GM20000 (cell line): ENCODE measurements at regions not wholly inside any gene's neighbourhood (a gene's known extent, or its start where the extent isn't known, plus 50 kb on each side); places are given as distances from the start of the nearest gene placed in this dataset.

Experiments used
- DNase-seq: peaks from one replicate; pipeline ENCODE4 v3.0.0; 2012; ENCODE audit warnings: low spot score
- TF ChIP-seq, protein P1 (sequence below): IDR thresholded peaks from 2 replicates; pipeline ENCODE4 v1.5.1; 2012; ENCODE audit warnings: mild to moderate bottlenecking, control low read depth; ENCODE audit errors: extremely low read depth, missing control alignments

DNA sequence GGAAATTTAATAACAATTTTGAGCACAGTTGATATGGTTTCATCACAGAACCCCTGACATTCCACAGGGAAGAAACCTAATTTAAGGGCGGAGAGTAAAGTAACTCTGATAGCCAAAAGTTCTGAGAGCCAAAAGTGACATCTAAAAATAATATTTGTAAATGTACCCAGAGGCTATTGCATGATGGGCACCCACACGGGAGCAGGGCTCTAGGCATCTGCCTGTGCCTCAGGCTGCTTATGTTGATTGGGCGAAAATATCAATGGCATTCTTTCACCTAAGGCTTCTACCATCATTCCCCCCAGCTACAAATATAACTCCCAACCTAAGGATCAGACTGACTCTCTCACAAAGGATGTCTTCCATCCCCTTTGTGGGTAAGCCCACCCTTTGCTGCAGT lies 54.1 kb upstream of the PTPRM start:
- DNase-seq: no peak
- TF ChIP-seq, protein P1, sequence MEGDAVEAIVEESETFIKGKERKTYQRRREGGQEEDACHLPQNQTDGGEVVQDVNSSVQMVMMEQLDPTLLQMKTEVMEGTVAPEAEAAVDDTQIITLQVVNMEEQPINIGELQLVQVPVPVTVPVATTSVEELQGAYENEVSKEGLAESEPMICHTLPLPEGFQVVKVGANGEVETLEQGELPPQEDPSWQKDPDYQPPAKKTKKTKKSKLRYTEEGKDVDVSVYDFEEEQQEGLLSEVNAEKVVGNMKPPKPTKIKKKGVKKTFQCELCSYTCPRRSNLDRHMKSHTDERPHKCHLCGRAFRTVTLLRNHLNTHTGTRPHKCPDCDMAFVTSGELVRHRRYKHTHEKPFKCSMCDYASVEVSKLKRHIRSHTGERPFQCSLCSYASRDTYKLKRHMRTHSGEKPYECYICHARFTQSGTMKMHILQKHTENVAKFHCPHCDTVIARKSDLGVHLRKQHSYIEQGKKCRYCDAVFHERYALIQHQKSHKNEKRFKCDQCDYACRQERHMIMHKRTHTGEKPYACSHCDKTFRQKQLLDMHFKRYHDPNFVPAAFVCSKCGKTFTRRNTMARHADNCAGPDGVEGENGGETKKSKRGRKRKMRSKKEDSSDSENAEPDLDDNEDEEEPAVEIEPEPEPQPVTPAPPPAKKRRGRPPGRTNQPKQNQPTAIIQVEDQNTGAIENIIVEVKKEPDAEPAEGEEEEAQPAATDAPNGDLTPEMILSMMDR: no peak

DNA sequence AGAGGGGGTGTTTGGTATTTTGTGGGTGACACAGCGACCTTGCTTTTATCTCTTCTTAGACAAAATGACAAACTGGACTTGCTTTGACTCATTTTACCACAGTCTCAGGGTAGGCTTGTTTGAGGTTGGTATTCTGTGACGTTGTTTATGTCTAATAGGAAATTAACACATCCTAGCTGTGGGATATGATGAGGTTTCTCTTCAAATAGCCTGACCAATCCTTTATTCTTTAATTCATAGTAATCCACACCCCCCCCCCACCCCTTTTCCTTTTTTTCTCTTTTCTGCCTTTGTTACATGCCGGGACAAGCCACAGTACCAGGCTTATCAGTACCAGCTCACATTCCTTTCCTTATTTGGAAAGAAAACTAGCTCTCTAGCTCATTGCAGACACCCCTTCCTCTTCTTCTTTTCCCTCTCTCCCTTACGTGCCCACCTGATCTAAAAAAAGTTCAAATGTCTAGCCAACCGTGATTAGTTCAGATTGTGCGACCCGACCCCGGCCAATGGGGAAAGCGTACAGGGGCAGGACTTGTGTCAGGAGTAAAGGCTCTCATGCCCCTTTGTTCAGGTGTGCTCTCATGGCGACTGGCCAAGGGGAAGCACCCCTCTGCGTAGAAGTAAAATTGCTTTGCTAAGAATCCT lies 52.2 kb upstream of the PTPRM start:
- no peak for DNase-seq
- TF ChIP-seq, protein P1: no peak

DNA sequence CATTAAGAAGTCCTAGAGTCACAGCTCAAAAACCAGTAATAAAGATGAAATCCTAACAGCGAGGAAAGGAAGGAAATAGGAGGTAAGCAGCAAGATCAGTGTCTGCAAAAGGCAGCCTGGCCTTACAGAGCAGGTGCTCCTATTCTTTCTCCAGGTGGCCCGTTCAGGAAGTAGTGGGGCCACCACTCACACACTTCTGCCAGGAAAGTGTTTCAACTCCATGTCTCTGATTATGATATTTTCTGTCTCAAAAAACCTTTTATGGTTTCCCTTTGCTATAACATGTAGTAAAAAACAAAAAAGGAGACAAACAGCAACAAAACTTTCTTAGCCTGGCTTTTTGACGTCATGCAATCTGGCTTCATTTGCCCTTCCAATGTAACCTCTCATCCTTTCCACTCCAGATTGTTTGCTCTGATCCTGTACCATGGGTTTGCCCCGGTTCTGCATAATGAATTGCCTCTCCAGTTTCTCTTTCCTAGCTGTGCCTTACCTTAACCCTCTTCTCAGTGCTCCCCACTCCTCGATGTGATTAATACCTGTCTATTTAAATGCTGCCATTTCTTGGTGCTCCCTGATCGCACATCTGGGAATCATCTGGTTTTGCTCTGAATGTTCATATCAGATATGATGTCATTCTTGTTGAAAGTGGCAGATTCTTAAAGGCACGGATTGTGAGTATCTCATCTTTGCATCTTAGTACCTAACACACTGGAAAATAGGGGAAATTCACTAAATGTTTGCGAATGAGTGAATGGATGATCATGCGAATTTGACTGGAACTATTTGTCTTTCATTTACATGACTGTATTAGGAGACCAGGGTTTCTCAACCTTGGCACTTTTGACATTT lies 50.6 kb upstream of the PTPRM start:
- no peak for DNase-seq

More for the DNA sequence above, 50.6 kb upstream of the PTPRM start:
- TF ChIP-seq, protein P1: no peak
